ENCODE measurements at regions not wholly inside any gene's neighbourhood (a gene's known extent, or its start where the extent isn't known, plus 50 kb on each side); places are given as distances from the start of the nearest gene placed in this dataset.

- no peak overlapping the region for H3K9ac ChIP-seq (ENCODE audit: control insufficient read depth, extremely low read depth, insufficient read depth, low read length)
- no peaks in the 10 kb centered on the region for H4K20me1 ChIP-seq (ENCODE audit: control insufficient read depth, extremely low read depth, insufficient read depth, low read length)
- no peak overlapping the region for H2AFZ ChIP-seq (ENCODE audit: control insufficient read depth, low read length)
- H3K4me2 ChIP-seq (ENCODE audit: control insufficient read depth, extremely low read depth, insufficient read depth, low read depth, low read length): no peak overlapping the region
- H3K9me3 ChIP-seq (ENCODE audit: control insufficient read depth, low read depth, low read length): no peaks in the 10 kb centered on the region
- DNase-seq (ENCODE audit: low read depth, low spot score): no peak
- dilution Hi-C loops (cut with MboI; ENCODE audit: extremely low pct_ligation_motif_present, low sequenced_read_pairs): no loop called here
- no peaks in the 10 kb centered on the region for H3K4me1 ChIP-seq (ENCODE audit: control insufficient read depth, extremely low read depth, insufficient read depth, low read length)
- FAIRE-seq: no peak
- H3K4me3 ChIP-seq (ENCODE audit: control insufficient read depth in 2 of 3, extremely low read depth in 1 of 3, insufficient read depth in 2 of 3, low read depth in 1 of 3, low read length in 3 of 3): no peak overlapping the region
- no peaks in the 10 kb centered on the region for H3K36me3 ChIP-seq (ENCODE audit: control insufficient read depth in 2 of 2, extremely low read depth in 1 of 2, insufficient read depth in 2 of 2, low read length in 2 of 2)
- H3K79me2 ChIP-seq (ENCODE audit: control insufficient read depth, insufficient read depth, low read length): no peaks in the 10 kb centered on the region
- no peaks in the 10 kb centered on the region for H3K9me1 ChIP-seq (ENCODE audit: control insufficient read depth, extremely low read depth, insufficient read depth, low read length)
- H3K27me3 ChIP-seq (ENCODE audit: control insufficient read depth, extremely low read depth, insufficient read depth, low read length): no peaks in the 10 kb centered on the region
- no peak overlapping the region for H3K27ac ChIP-seq (ENCODE audit: control insufficient read depth, insufficient read depth, low read length)
- TF ChIP-seq EZH2 (IDR thresholded peaks at IDR 0.05; ENCODE audit: low read length): no peak
- TF ChIP-seq CTCF (optimal IDR thresholded peaks at IDR 0.05 in 1 of 3, IDR thresholded peaks at IDR 0.05 in 1 of 3, conservative IDR thresholded peaks at IDR 0.05 in 1 of 3; ENCODE audit: extremely low read depth in 1 of 3, insufficient read depth in 2 of 3, low read length in 3 of 3): no peak
Observed at GRCh38 chr10:125554016-125554703, 128.8 kb downstream of the TEX36 start.

- Histone ChIP-seq H3K27ac (ENCODE audit: control insufficient read depth, insufficient read depth, low read length) (no peak overlapping the region), H3K4me3 (ENCODE audit: control insufficient read depth in 2 of 3, extremely low read depth in 1 of 3, insufficient read depth in 2 of 3, low read depth in 1 of 3, low read length in 3 of 3) (no peak overlapping the region), H2AFZ (ENCODE audit: control insufficient read depth, low read length) (no peak overlapping the region), H3K27me3 (ENCODE audit: control insufficient read depth, extremely low read depth, insufficient read depth, low read length) (no peaks in the 10 kb centered on the region), H3K79me2 (ENCODE audit: control insufficient read depth, insufficient read depth, low read length) (no peaks in the 10 kb centered on the region), H3K36me3 (ENCODE audit: control insufficient read depth in 2 of 2, extremely low read depth in 1 of 2, insufficient read depth in 2 of 2, low read length in 2 of 2) (no peaks in the 10 kb centered on the region), H3K4me1 (ENCODE audit: control insufficient read depth, extremely low read depth, insufficient read depth, low read length) (no peaks in the 10 kb centered on the region), H4K20me1 (ENCODE audit: control insufficient read depth, extremely low read depth, insufficient read depth, low read length) (no peaks in the 10 kb centered on the region), H3K9me3 (ENCODE audit: control insufficient read depth, low read depth, low read length) (no peaks in the 10 kb centered on the region), H3K4me2 (ENCODE audit: control insufficient read depth, extremely low read depth, insufficient read depth, low read depth, low read length) (no peak overlapping the region), H3K9me1 (ENCODE audit: control insufficient read depth, extremely low read depth, insufficient read depth, low read length) (no peaks in the 10 kb centered on the region), H3K9ac (ENCODE audit: control insufficient read depth, extremely low read depth, insufficient read depth, low read length) (no peak overlapping the region)
- DNase-seq (ENCODE audit: low read depth, low spot score): no peak
- no peak for TF ChIP-seq EZH2 (IDR thresholded peaks at IDR 0.05; ENCODE audit: low read length)
- no peak for TF ChIP-seq CTCF (optimal IDR thresholded peaks at IDR 0.05 in 1 of 3, IDR thresholded peaks at IDR 0.05 in 1 of 3, conservative IDR thresholded peaks at IDR 0.05 in 1 of 3; ENCODE audit: extremely low read depth in 1 of 3, insufficient read depth in 2 of 3, low read length in 3 of 3)
- dilution Hi-C loops (cut with MboI; ENCODE audit: extremely low pct_ligation_motif_present, low sequenced_read_pairs): no loop called here
- no peak for FAIRE-seq
Observed at GRCh38 chr10:125553091-125553490, 129.9 kb downstream of the TEX36 start.

Data from keratinocyte (primary cell).